HG02759 (cell line): ENCODE measurements at regions not wholly inside any gene's neighbourhood (a gene's known extent, or its start where the extent isn't known, plus 50 kb on each side); places are given as distances from the start of the nearest gene placed in this dataset.

Experiments
- ATAC-seq: cut with Tn5 transposase; IDR thresholded peaks from one replicate; pipeline ENCODE4 v1.9.1; 2021; ENCODE audit warnings: mild to moderate bottlenecking, moderate library complexity; ENCODE audit not compliant: unreplicated experiment

DNA sequence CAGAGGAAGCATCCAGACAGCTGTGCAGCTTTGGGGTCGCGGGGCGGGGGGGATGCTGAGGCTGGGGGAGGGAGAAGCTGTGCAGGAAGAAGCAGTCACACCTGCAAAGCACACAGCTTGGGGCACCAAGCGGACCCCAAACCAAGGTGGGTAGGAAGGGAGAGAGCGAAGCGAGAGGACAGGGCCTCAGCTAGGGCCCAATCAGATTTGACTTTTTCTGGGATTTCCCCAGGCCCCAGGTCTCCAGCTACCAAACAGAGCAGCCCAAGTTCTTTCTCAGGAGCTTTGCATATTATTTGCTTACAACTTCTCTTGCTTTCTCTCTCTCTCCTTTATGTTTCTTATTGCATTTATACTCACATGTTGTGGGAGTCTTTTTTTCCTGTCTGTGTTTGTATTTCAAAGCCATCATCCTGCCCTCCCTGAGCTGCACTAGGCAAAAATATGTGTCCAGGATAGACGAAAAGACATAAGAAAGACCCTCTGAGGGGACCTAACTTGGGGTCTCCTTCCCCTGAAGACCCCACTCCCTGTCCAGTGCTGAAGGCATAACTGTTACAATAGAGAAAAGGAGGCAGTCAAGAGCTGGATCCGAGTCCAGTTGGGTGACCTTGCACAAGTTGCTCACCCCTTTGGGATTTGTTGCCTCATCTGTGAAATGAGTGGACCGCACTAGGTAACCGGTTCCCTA is 50.6 kb upstream of the SMNDC1 start:
- peak; percentile 31 for ATAC-seq

DNA sequence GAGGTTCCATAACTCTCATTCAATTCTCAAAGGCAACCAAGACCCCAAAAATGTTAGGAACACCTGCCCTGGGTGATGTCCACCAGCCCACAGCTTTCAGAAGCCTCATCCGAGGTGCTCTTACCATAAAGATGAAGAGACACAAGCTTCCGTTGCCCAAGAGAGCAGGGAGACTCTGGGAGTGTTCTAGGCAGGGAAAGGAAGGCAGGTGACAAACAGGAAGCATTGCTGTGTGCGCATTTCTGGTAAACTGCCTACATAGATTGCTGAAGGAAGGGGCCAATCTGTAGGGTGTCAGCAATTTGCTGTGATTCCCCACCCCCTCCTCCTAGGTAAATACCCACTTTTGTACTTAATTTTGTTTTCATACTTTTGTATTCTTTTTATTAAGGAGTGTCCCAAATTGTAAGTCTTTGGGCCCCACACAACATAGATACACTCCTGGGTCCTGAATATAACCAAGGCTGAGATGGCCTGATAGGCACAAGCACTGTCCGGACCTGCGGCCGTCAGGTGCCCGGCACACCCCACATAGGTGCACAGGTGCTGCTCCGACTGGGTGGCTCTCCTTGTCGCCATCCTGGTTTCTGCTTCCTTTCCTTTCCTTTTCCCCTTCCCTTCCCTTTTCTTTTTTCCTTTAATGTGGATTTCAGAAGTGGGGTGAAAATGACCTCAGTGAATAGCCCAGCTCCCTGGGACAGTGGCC is 51.4 kb upstream of the SMNDC1 start:
- peak; percentile 22 for ATAC-seq

DNA sequence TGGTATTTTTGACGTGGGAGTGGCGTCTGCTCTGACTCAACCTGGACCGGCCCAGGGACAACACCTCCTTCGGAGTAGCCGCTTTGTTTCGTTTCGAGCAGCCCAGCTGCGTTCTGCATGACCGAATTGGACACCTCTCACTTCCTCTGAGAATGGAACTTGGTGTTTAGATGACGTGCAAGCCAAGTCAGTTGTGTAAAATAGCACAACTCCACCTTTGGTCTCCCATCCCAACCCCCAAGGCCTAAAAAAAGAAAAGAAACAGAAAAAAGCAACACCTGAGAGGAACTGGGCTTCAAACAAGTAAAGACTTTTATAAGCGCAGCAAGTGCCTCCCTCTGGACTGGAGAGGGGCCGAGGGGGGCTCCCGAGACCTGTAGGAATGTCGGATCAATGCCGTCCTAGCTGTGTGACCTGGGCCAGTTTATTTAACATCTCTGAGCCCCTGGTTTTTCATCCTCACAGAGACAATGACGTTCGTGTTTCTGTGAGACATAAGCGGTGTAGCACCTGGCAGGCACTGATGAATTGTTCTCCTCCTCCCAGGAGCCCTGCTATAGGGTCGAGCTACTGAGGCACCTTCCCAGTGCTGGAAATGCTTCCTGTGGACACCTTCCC is 52.0 kb upstream of the SMNDC1 start:
- peak; percentile 82 for ATAC-seq

DNA sequence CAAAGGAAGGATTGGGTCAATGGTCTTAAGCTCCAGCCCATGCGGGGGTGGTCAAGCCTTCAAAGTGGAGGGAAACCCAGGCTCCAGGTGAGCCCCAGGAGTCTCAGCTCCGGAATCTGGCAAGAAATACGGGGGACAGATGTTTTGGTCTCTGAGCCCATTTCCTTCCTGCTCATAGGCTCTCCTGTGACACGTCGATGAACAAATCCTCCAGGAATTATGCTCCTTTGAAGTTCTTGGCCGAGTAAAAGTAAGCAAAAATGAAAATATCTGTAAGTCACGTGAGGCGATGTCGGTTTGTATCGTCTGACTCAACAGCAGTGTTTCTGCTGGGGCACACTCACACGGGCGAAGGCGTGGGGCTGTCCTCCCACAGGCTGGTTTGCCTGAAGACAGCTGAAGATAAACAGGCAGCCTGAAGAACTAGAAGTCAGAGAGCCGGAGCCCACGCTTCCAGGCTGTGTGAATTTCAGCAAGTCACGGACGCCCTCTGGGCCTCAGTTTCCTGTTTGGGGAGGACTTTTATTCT is 52.6 kb upstream of the SMNDC1 start:
- peak; percentile 17 for ATAC-seq

GRCh38 chr10:110357871-110358270 is 53.2 kb upstream of the SMNDC1 start:
- no peak for ATAC-seq

DNA sequence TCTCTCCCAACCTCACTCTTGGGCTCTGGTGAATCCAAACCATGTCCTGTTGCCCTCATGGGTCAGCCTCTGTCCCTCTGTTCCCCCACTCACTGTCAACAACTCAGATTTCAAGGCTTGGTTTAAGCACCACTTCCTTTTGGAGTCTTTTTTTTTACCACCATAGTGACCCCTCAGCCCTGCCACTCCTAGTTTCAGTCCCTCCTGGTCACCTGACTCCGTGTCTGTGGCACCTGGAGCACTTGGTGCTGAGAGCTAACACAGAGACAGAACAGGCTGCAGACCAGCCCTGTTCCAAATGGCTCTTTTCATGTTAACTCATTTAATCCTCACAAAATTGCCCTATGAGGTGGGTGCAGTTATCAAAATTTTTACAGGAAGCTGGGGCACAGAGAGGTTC is 53.6 kb upstream of the SMNDC1 start:
- ATAC-seq, result no peak

GRCh38 chr10:110358869-110359629 is 54.3 kb upstream of the SMNDC1 start:
- ATAC-seq, result no peak

GRCh38 chr10:110360857-110361474 is 56.2 kb upstream of the SMNDC1 start:
- no peak for ATAC-seq

GRCh38 chr10:110361800-110362456 is 57.2 kb upstream of the SMNDC1 start:
- no peak for ATAC-seq

- ATAC-seq, result no peak
These were observed 59.1 kb upstream of the SMNDC1 start for GRCh38 chr10:110363572-110364411.

- ATAC-seq, result no peak
These were observed 59.8 kb upstream of the SMNDC1 start for GRCh38 chr10:110364531-110364937.

GRCh38 chr10:110365356-110366143 is 60.8 kb upstream of the SMNDC1 start:
- no peak for ATAC-seq

GRCh38 chr10:110366635-110367034 is 61.9 kb upstream of the SMNDC1 start:
- no peak for ATAC-seq

- peak; percentile 76 for ATAC-seq
These were observed 63.3 kb upstream of the SMNDC1 start for GRCh38 chr10:110368002-110368401.

- ATAC-seq, result peak; percentile 7
These were observed 63.8 kb upstream of the SMNDC1 start for GRCh38 chr10:110368556-110368955.

- no peak for ATAC-seq
These were observed 65.3 kb upstream of the SMNDC1 start for GRCh38 chr10:110370006-110370405.

GRCh38 chr10:110372656-110373055 is 67.9 kb upstream of the SMNDC1 start:
- no peak for ATAC-seq

GRCh38 chr10:110373059-110373458 is 68.3 kb upstream of the SMNDC1 start:
- ATAC-seq, result no peak
